GM12873 (cell line): ENCODE measurements at regions not wholly inside any gene's neighbourhood (a gene's known extent, or its start where the extent isn't known, plus 50 kb on each side); places are given as distances from the start of the nearest gene placed in this dataset.

ENCODE experiments used
- CTCF ChIP-seq: IDR thresholded peaks from 2 replicates; pipeline ENCODE4 v1.5.1; 2012; ENCODE audit warnings: low read depth, mild to moderate bottlenecking, moderate library complexity, low read length, control low read depth; ENCODE audit not compliant: insufficient read depth; ENCODE audit errors: missing control alignments

GRCh38 chr5:155480731-155481131, 467.2 kb downstream of the KIF4B start:
- no peak for TF ChIP-seq CTCF

- no peak for TF ChIP-seq CTCF
Measured at GRCh38 chr5:155481182-155481581, 467.6 kb downstream of the KIF4B start.

GRCh38 chr5:155482428-155482827, 468.9 kb downstream of the KIF4B start:
- no peak for TF ChIP-seq CTCF

- TF ChIP-seq CTCF, result no peak
Measured at GRCh38 chr5:155485386-155485785, 471.8 kb downstream of the KIF4B start.

- no peak for TF ChIP-seq CTCF
Measured at GRCh38 chr5:155489949-155490348, 476.4 kb downstream of the KIF4B start.

- TF ChIP-seq CTCF, result no peak
Measured at GRCh38 chr5:155492191-155492590, 478.6 kb downstream of the KIF4B start.

- no peak for TF ChIP-seq CTCF
Measured at GRCh38 chr5:155504606-155505005, 491.1 kb downstream of the KIF4B start.
